Activated B cell treated with CpG ODN at 0.5 μM for 24 hours (primary cell): ENCODE measurements at regions not wholly inside any gene's neighbourhood (a gene's known extent, or its start where the extent isn't known, plus 50 kb on each side); places are given as distances from the start of the nearest gene placed in this dataset.

Experiments used
- ATAC-seq: fragments of 200-7000 bp; cut with Tn5 transposase; one replicate; pipeline ENCODE4 v1.10.0; 2021; ENCODE audit warnings: low read depth, mild to moderate bottlenecking, moderate library complexity
- CTCF ChIA-PET: fragments of 350-600 bp; sonication (Branson Sonifier 250); formaldehyde crosslinking; loops from one replicate; lab custom pipeline; 2021; ENCODE audit warnings: antibody characterized with exemption; lab: Charles Lee
- POLR2A ChIA-PET: fragments of 350-600 bp; sonication (Branson Sonifier 250); formaldehyde crosslinking; loops from one replicate; lab custom pipeline; 2021; ENCODE audit warnings: antibody characterized with exemption; lab: Charles Lee
- DNase-seq: peaks from one replicate; pipeline ENCODE4 v3.0.0; 2022
- H3K27ac Mint-ChIP-seq: one replicate; pipeline ENCODE4 v1.8.0; 2020; ENCODE audit warnings: mixed read lengths
- H3K27me3 Mint-ChIP-seq: one replicate; pipeline ENCODE4 v1.8.0; 2021; ENCODE audit warnings: mixed read lengths
- H3K36me3 Mint-ChIP-seq: one replicate; pipeline ENCODE4 v1.8.0; 2021; ENCODE audit warnings: low read depth, mixed read lengths
- H3K4me1 Mint-ChIP-seq: one replicate; pipeline ENCODE4 v1.8.0; 2021; ENCODE audit warnings: mixed read lengths
- H3K4me3 Mint-ChIP-seq: one replicate; pipeline ENCODE4 v1.8.0; 2020; ENCODE audit warnings: mild to moderate bottlenecking, mixed read lengths
- H3K9me3 Mint-ChIP-seq: one replicate; pipeline ENCODE4 v1.8.0; 2020; ENCODE audit warnings: mixed read lengths
- CTCF ChIP-seq: fragments of 200-600 bp; IDR thresholded peaks from one replicate; pipeline ENCODE4 v1.8.0; 2022; ENCODE audit warnings: antibody characterized with exemption, mild to moderate bottlenecking
- intact Hi-C: fragments of 100-400 bp; cut with micrococcal nuclease; formaldehyde crosslinking; loops from one replicate; pipeline ENCODE4 v1.15.1; 2024

- Mint-ChIP-seq H3K36me3 (no peaks in the 10 kb centered on the region), H3K4me1 (no peaks in the 10 kb centered on the region), H3K9me3 (no peaks in the 10 kb centered on the region), H3K4me3 (no peak overlapping the region), H3K27ac (no peak overlapping the region), H3K27me3 (no peaks in the 10 kb centered on the region)
- ATAC-seq (no peak), DNase-seq (no peak)
- TF ChIP-seq CTCF = no peak
- intact Hi-C loops = no loop called here
- CTCF ChIA-PET = no interaction called here
- POLR2A ChIA-PET = no interaction called here
Observed at GRCh38 chrX:121337816-121338215, 290.4 kb downstream of the GLUD2 start.

GRCh38 chrX:121349263-121349662 is 301.9 kb downstream of the GLUD2 start:
- no peaks in the 10 kb centered on the region for H3K36me3 Mint-ChIP-seq
- H3K9me3 Mint-ChIP-seq = no peaks in the 10 kb centered on the region
- CTCF ChIA-PET = no interaction called here
- DNase-seq (no peak), ATAC-seq (no peak)
- no peak for TF ChIP-seq CTCF
- no peak overlapping the region for H3K27ac Mint-ChIP-seq
- H3K27me3 Mint-ChIP-seq = no peaks in the 10 kb centered on the region
- no peak overlapping the region for H3K4me3 Mint-ChIP-seq
- POLR2A ChIA-PET = no interaction called here
- intact Hi-C loops = no loop called here
- H3K4me1 Mint-ChIP-seq = no peaks in the 10 kb centered on the region

- intact Hi-C loops = no loop called here
- Mint-ChIP-seq H3K36me3 (no peaks in the 10 kb centered on the region), H3K9me3 (no peaks in the 10 kb centered on the region), H3K27me3 (no peaks in the 10 kb centered on the region), H3K4me3 (no peak overlapping the region), H3K27ac (no peak overlapping the region), H3K4me1 (no peaks in the 10 kb centered on the region)
- no peak for ATAC-seq
- DNase-seq = no peak
- CTCF ChIA-PET = no interaction called here
- POLR2A ChIA-PET = no interaction called here
- no peak for TF ChIP-seq CTCF
Observed at GRCh38 chrX:121356139-121356849, 308.9 kb downstream of the GLUD2 start.

- Mint-ChIP-seq H3K27me3 (no peaks in the 10 kb centered on the region), H3K27ac (no peak overlapping the region), H3K4me3 (no peak overlapping the region), H3K4me1 (no peaks in the 10 kb centered on the region), H3K9me3 (no peaks in the 10 kb centered on the region), H3K36me3 (no peaks in the 10 kb centered on the region)
- ChIA-PET POLR2A (no interaction called here), CTCF (no interaction called here)
- no peak for TF ChIP-seq CTCF
- intact Hi-C loops = no loop called here
- no peak for ATAC-seq
- no peak for DNase-seq
Observed at GRCh38 chrX:121356850-121357171, 309.4 kb downstream of the GLUD2 start.

GRCh38 chrX:121360280-121360679 is 312.9 kb downstream of the GLUD2 start:
- CTCF ChIA-PET = no interaction called here
- no peak for ATAC-seq
- POLR2A ChIA-PET = no interaction called here
- H3K36me3 Mint-ChIP-seq = no peaks in the 10 kb centered on the region
- no peak for DNase-seq
- intact Hi-C loops = no loop called here
- H3K4me1 Mint-ChIP-seq = no peaks in the 10 kb centered on the region
- no peaks in the 10 kb centered on the region for H3K9me3 Mint-ChIP-seq
- no peak overlapping the region for H3K27ac Mint-ChIP-seq
- no peak for TF ChIP-seq CTCF
- H3K27me3 Mint-ChIP-seq = no peaks in the 10 kb centered on the region
- H3K4me3 Mint-ChIP-seq = no peak overlapping the region
